RPMI7951 (cell line): ENCODE measurements at regions not wholly inside any gene's neighbourhood (a gene's known extent, or its start where the extent isn't known, plus 50 kb on each side); places are given as distances from the start of the nearest gene placed in this dataset.

Source experiments
- DNase-seq: peaks from one replicate; pipeline ENCODE4 v3.0.0-alpha.2; 2012; ENCODE audit warnings: low read depth

- DNase-seq = peak; percentile 58
Observed at GRCh38 chr13:20351281-20352022, 119.3 kb upstream of the GJB6 start.

GRCh38 chr13:20350819-20351218 lies 118.7 kb upstream of the GJB6 start:
- no peak for DNase-seq

- no peak for DNase-seq
Observed at GRCh38 chr13:20350382-20350763, 118.3 kb upstream of the GJB6 start.

GRCh38 chr13:20349564-20350381 lies 117.7 kb upstream of the GJB6 start:
- no peak for DNase-seq

GRCh38 chr13:20348645-20349408 lies 116.7 kb upstream of the GJB6 start:
- DNase-seq = no peak

- no peak for DNase-seq
Observed at GRCh38 chr13:20348018-20348417, 115.9 kb upstream of the GJB6 start.

- DNase-seq = no peak
Observed at GRCh38 chr13:20344836-20345490, 112.8 kb upstream of the GJB6 start.

- no peak for DNase-seq
Observed at GRCh38 chr13:20342311-20342710, 110.2 kb upstream of the GJB6 start.

GRCh38 chr13:20340759-20341171 lies 108.6 kb upstream of the GJB6 start:
- no peak for DNase-seq

- no peak for DNase-seq
Observed at GRCh38 chr13:20340136-20340758, 108.1 kb upstream of the GJB6 start.

- DNase-seq = no peak
Observed at GRCh38 chr13:20337884-20338551, 105.9 kb upstream of the GJB6 start.

GRCh38 chr13:20336761-20337160 lies 104.6 kb upstream of the GJB6 start:
- peak; percentile 9 for DNase-seq

- no peak for DNase-seq
Observed at GRCh38 chr13:20334309-20334708, 102.2 kb upstream of the GJB6 start.

- DNase-seq = no peak
Observed at GRCh38 chr13:20332361-20333096, 100.4 kb upstream of the GJB6 start.

GRCh38 chr13:20331949-20332348 lies 99.8 kb upstream of the GJB6 start:
- no peak for DNase-seq

GRCh38 chr13:20331419-20331818 lies 99.3 kb upstream of the GJB6 start:
- DNase-seq = no peak

- no peak for DNase-seq
Observed at GRCh38 chr13:20326809-20327208, 94.7 kb upstream of the GJB6 start.

GRCh38 chr13:20326276-20326675 lies 94.2 kb upstream of the GJB6 start:
- DNase-seq = no peak

GRCh38 chr13:20320885-20321284 lies 88.8 kb upstream of the GJB6 start:
- DNase-seq = no peak

- DNase-seq = no peak
Observed at GRCh38 chr13:20313896-20314295, 81.8 kb upstream of the GJB6 start.
